ENCODE measurements at regions not wholly inside any gene's neighbourhood (a gene's known extent, or its start where the extent isn't known, plus 50 kb on each side); places are given as distances from the start of the nearest gene placed in this dataset.

- ATAC-seq (no peak), FAIRE-seq (no peak), DNase-seq (ENCODE audit: extremely low read depth in 1 of 4, low spot score in 3 of 4) (no peak)
- no TSS peak for BruUV-seq (replicated peaks)
- TF ChIP-seq ELF2 (CRISPR knock-in tag; IDR thresholded peaks at IDR 0.05): no peak
- no peak for TF ChIP-seq POLR3G (IDR thresholded peaks at IDR 0.05; ENCODE audit: extremely low read depth, insufficient read length, insufficient replicate concordance)
- TF ChIP-seq GTF2F1 (IDR thresholded peaks at IDR 0.05; ENCODE audit: low read depth, low read length): no peak
- no peak for TF ChIP-seq ZNF324 (CRISPR knock-in tag; IDR thresholded peaks at IDR 0.05)
- no peak for TF ChIP-seq NUFIP1 (IDR thresholded peaks at IDR 0.05; ENCODE audit: partially characterized antibody)
- no peak for TF ChIP-seq NR2C2 (CRISPR knock-in tag; IDR thresholded peaks at IDR 0.05)
- no peak for TF ChIP-seq NR2C2 (tag; IDR thresholded peaks at IDR 0.05)
- TF ChIP-seq REST (IDR thresholded peaks at IDR 0.05; ENCODE audit: borderline replicate concordance): no peak
- no peak for TF ChIP-seq REST (CRISPR knock-in tag; IDR thresholded peaks at IDR 0.05; ENCODE audit: low read depth)
- ChIA-PET POLR2A (no interaction called here), CTCF (ENCODE audit: low intra/inter-chr PET ratio) (no interaction called here)
- Histone ChIP-seq H3K36me3 (ENCODE audit: control insufficient read depth, insufficient read depth, low read length) (no peaks in the 10 kb centered on the region), H3K4me1 (replicated peaks in 1 of 2; ENCODE audit: control insufficient read depth in 2 of 2, insufficient read depth in 2 of 2, low read length in 2 of 2) (no peaks in the 10 kb centered on the region), H3K27ac (ENCODE audit: extremely low read depth, low read depth, low read length) (no peak overlapping the region), H3K79me2 (ENCODE audit: control insufficient read depth, insufficient read depth, low read length) (no peaks in the 10 kb centered on the region), H3K4me2 (ENCODE audit: insufficient read depth, low read length) (no peak overlapping the region), H3K4me3 (no peak overlapping the region), H3K9me3 (replicated peaks; ENCODE audit: control insufficient read depth, insufficient read depth, low read depth, low read length) (no peaks in the 10 kb centered on the region; the same call in 1 of the 2 replicates), H4K20me1 (replicated peaks; ENCODE audit: control insufficient read depth, insufficient read depth, low read length) (no peaks in the 10 kb centered on the region), H3K9me1 (ENCODE audit: control insufficient read depth, insufficient read depth, low read length) (no peaks in the 10 kb centered on the region), H3K27me3 (ENCODE audit: control insufficient read depth in 2 of 2, insufficient read depth in 2 of 2, low read length in 2 of 2) (no peaks in the 10 kb centered on the region), H3K9ac (ENCODE audit: insufficient read depth in 1 of 2, low read depth in 2 of 2, low read length in 2 of 2) (no peak overlapping the region), H2AFZ (ENCODE audit: low read depth, low read length) (no peak overlapping the region)
- intact Hi-C loops (cut with micrococcal nuclease) (no loop called here), in situ Hi-C loops (cut with MboI) (no loop called here)
Observed at GRCh38 chr2:122481717-122482116, 726.3 kb downstream of the TSN start.
